ENCODE measurements at regions not wholly inside any gene's neighbourhood (a gene's known extent, or its start where the extent isn't known, plus 50 kb on each side); places are given as distances from the start of the nearest gene placed in this dataset.

DNA sequence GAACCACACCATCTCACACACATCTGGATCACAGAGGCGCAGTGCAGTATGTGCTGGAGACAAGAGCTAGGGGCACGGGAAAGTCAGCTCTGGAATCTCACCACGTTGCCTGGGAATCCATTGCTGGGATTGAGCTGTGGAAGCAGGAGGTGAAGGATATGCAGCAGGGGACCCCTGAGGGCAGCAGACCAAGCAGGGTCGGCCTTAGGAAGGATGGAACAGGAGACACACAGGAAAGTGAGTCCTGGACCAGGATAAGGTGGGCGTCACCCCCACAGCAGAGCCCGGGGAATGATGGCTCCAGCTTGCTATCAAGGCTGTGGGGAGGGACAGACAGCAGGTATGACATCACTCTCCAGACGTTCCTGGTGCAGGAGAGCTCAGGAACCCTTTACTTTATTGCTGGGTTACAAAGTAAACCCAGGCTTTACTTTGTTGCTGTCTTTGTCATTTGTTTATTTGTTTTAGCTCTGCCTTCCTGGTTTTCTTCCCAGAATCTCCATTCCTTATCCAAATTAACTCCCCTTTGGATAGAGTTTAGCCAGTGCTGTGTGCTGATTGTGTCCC lies 329.8 kb upstream of the MYT1L start:
- H3K4me3 ChIP-seq: no peak overlapping the region
- H3K27me3 ChIP-seq: no peaks in the 10 kb centered on the region
- no peak for ATAC-seq
- H3K36me3 ChIP-seq (replicated peaks in 1 of 2; ENCODE audit: insufficient read depth in 1 of 2, low read depth in 2 of 2): no peaks in the 10 kb centered on the region
- intact Hi-C loops (cut with DNase I): no loop called here
- no peak overlapping the region for H3K27ac ChIP-seq
- no peak for DNase-seq
- WGBS, 2 donors: 63 to 64% methylated on average over 7 of the region's 7 CpGs
- no peaks in the 10 kb centered on the region for H3K4me1 ChIP-seq
- peaks cover 0 to 6% (median 0%) of the 10 kb centered on the region in 3 donors for H3K9me3 ChIP-seq
- TF ChIP-seq, protein P1, sequence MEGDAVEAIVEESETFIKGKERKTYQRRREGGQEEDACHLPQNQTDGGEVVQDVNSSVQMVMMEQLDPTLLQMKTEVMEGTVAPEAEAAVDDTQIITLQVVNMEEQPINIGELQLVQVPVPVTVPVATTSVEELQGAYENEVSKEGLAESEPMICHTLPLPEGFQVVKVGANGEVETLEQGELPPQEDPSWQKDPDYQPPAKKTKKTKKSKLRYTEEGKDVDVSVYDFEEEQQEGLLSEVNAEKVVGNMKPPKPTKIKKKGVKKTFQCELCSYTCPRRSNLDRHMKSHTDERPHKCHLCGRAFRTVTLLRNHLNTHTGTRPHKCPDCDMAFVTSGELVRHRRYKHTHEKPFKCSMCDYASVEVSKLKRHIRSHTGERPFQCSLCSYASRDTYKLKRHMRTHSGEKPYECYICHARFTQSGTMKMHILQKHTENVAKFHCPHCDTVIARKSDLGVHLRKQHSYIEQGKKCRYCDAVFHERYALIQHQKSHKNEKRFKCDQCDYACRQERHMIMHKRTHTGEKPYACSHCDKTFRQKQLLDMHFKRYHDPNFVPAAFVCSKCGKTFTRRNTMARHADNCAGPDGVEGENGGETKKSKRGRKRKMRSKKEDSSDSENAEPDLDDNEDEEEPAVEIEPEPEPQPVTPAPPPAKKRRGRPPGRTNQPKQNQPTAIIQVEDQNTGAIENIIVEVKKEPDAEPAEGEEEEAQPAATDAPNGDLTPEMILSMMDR (IDR thresholded peaks at IDR 0.05): no peak
- no peak for TF ChIP-seq POLR2A (IDR thresholded peaks at IDR 0.05)

DNA sequence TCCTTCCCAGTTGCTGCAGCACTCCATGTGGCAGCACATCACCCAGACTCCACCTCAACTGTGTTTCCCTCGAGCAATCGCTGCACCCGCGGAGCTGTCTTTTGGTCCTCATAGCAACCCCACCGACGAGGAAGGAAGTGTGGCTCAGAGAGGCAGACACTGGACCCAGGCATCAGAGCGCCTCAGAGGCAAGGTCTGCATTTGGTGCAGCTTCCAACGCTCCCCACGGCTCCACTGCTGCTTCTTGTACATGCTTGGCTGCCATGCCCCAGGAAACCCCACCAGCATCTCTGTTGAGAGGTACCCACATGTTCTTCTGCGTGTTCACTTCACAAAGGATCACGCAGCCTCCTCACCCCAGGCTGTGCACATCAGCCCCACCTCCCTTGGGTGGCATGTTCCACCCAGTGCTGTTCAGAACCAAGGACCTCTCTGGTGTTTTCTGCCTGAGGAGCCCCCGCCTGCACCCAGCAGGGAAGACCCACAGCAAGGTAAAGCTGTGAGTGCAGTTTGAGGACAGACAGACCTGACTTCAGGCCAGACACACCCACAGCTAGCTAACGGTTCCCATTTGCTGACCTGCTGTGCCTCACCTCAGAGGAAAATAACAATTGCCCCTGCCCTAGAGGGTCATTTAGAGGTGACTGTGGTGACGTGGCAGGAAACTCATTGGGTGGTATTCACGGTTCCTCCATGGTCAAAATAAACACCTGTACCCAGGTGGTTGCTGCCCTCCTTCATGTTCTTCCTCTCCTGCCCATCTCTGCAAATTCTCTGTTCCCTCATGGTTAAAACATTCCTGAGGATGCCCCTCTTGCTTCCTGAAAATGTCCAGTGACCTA lies 326.3 kb upstream of the MYT1L start:
- no peak overlapping the region for H3K27ac ChIP-seq
- no peak for DNase-seq
- no peaks in the 10 kb centered on the region for H3K27me3 ChIP-seq
- intact Hi-C loops (cut with DNase I): no loop called here
- TF ChIP-seq POLR2A (IDR thresholded peaks at IDR 0.05): no peak
- TF ChIP-seq, protein P1 (IDR thresholded peaks at IDR 0.05): no peak
- H3K4me1 ChIP-seq: no peaks in the 10 kb centered on the region
- H3K4me3 ChIP-seq: no peak overlapping the region
- peaks cover 0 to 6% (median 0%) of the 10 kb centered on the region in 3 donors for H3K9me3 ChIP-seq
- 56 to 63% methylated on average over 13 to 15 of the region's 15 CpGs for WGBS, 2 donors
- H3K36me3 ChIP-seq (replicated peaks in 1 of 2; ENCODE audit: insufficient read depth in 1 of 2, low read depth in 2 of 2): no peaks in the 10 kb centered on the region
- no peak for ATAC-seq

DNA sequence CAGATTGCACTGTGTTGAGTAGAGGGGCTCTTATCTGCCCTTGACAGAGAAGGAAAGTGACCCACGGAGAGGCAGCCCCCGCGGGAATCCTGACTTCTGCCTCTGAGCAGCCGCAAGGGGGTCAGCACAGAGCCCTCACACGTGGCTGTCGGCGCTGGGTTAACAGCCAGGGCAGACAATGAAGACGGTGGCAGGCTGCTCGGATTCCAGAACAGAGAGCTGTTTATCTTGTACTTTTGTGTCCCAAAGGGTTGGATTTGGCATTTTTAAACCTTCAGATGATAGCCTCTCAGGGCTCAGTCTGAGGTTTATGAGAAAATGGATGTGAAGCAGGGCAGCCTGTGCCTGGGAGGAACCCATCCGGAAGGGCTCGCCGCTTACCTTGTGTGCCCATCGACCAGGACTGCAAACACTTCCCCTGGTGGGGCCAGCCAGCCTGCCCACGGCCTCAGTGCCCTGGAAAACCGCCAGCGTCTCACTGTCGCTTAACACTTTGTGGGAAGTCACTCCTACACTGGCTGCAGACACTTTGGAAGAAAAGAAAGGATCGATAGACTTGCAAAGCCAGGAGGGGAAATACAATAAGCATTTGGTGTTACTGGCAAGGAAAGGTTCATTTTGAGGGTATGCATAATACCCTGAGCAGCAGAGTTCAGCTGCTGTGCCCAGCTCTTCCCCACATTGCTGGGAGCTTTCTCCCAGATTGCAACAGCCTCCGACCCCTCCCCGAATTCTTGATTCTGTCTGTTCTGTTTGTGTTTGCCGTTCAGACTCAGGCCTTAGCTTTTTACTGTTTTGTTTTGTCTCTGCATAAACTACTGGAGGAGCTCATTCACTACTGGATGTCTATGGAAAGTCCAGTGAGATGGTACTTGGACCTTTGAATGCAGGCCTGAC lies 325.3 kb upstream of the MYT1L start:
- H3K4me1 ChIP-seq: no peaks in the 10 kb centered on the region
- DNase-seq (peak in 1 of 4 donors; percentile 23), ATAC-seq (no peak)
- H3K36me3 ChIP-seq (replicated peaks in 1 of 2; ENCODE audit: insufficient read depth in 1 of 2, low read depth in 2 of 2): no peaks in the 10 kb centered on the region
- no peaks in the 10 kb centered on the region for H3K27me3 ChIP-seq
- no peak overlapping the region for H3K27ac ChIP-seq
- TF ChIP-seq, protein P1 (IDR thresholded peaks at IDR 0.05): no peak
- TF ChIP-seq POLR2A (IDR thresholded peaks at IDR 0.05): no peak
- WGBS, 2 donors: 13% methylated on average over 17 to 21 of the region's 21 CpGs
- intact Hi-C loops (cut with DNase I): no loop called here
- no peak overlapping the region for H3K4me3 ChIP-seq
- peaks cover 0 to 6% (median 0%) of the 10 kb centered on the region in 3 donors for H3K9me3 ChIP-seq

DNA sequence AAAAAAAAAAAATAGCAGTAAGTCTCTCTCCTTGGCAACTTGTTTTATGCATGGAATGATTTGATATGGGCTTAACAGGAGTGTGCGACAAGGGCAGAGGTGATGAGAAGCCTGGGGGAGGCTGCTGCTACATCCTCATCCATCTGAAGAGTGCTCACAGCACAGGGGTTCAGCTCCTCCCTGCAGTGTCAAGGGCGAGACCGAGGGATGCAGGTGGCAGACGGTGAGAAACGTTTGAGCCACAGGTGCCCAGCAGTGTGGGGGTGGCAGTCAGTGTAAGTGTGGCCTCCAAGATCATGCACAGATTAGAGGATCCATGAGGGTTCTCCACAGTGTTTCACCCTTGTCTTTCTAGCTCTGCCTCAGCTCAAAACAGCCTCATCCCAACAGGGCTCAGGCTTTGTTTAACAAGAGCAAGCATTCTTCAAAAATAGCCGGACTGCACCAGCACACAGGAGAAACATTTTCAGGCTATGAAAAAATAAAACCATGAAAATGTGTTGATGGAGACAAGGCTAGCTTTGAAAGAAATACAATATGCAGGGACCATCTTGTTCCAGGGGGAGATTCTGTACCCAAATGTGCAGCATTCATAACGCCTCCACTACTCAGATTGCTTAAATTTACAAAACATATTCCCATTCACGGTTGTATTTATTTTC lies 324.5 kb upstream of the MYT1L start:
- no peak for ATAC-seq

More for the DNA sequence above, 324.5 kb upstream of the MYT1L start:
- intact Hi-C loops (cut with DNase I): no loop called here
- Histone ChIP-seq H3K9me3 (peaks cover 0 to 6% (median 0%) of the 10 kb centered on the region in 3 donors), H3K36me3 (replicated peaks in 1 of 2; ENCODE audit: insufficient read depth in 1 of 2, low read depth in 2 of 2) (no peaks in the 10 kb centered on the region), H3K4me1 (no peaks in the 10 kb centered on the region), H3K27me3 (no peaks in the 10 kb centered on the region), H3K4me3 (no peak overlapping the region), H3K27ac (no peak overlapping the region)
- 50 to 58% methylated on average over 6 to 8 of the region's 8 CpGs for WGBS, 2 donors
- TF ChIP-seq POLR2A (IDR thresholded peaks at IDR 0.05): no peak
- TF ChIP-seq, protein P1 (IDR thresholded peaks at IDR 0.05): no peak
- no peak for DNase-seq

All from body of pancreas (tissue), 4 donors.